GM12878 (cell line): ENCODE measurements at regions not wholly inside any gene's neighbourhood (a gene's known extent, or its start where the extent isn't known, plus 50 kb on each side); places are given as distances from the start of the nearest gene placed in this dataset.

Source experiments
- ATAC-seq: fragments of 200-7000 bp; cut with Tn5 transposase; 3 replicates; pipeline ENCODE4 v1.9.1; 2020; ENCODE audit warnings: mild to moderate bottlenecking, moderate library complexity
- BruUV-seq: library from RNA; stranded (reverse); fragments of 400-500 nt; replicated peaks from 2 replicates; lab custom pipeline; 2021; lab: Mats Ljungman, UMichigan
- CTCF ChIA-PET: fragments of 300-600 bp; sonication (Branson Sonifier 250); formaldehyde crosslinking; extraction: SDS; loops from one replicate; lab custom pipeline; 2021; ENCODE audit warnings: inconsistent platforms; lab: Yijun Ruan, JAX
- POLR2A ChIA-PET: fragments of 350-600 bp; formaldehyde crosslinking; extraction: SDS; loops from one replicate; lab custom pipeline; 2021; ENCODE audit warnings: inconsistent platforms; lab: Charles Lee
- RAD21 ChIA-PET: fragments of 300-600 bp; sonication (Branson Sonifier 250); formaldehyde crosslinking; loops from one replicate; lab custom pipeline; 2023; ENCODE audit warnings: antibody characterized with exemption; ENCODE audit not compliant: unreplicated experiment; lab: Charles Lee
- SMC1A ChIA-PET: fragments of 300-600 bp; sonication (Branson Sonifier 250); formaldehyde crosslinking; loops from one replicate; lab custom pipeline; 2023; ENCODE audit not compliant: unreplicated experiment, uncharacterized antibody; lab: Charles Lee
- DNase-seq: peaks from one replicate; pipeline ENCODE4 v3.0.0-alpha.2; 2011; ENCODE audit warnings: low read depth, low spot score
- FAIRE-seq: peaks from 3 replicates; lab custom pipeline; 2011; peaks lifted over from hg19 to GRCh38; lab: Jason Lieb, UNC
- H2AFZ ChIP-seq: 2 replicates; pipeline ENCODE4 v1.6.0; 2011; ENCODE audit warnings: low read depth, low read length, control low read depth; ENCODE audit not compliant: control insufficient read depth
- H3K27ac ChIP-seq: 2 replicates; pipeline ENCODE4 v1.5.1; 2011; ENCODE audit warnings: control low read depth; ENCODE audit not compliant: control insufficient read depth, insufficient read depth
- H3K27me3 ChIP-seq, 2 experiments: replicated peaks in 1 of 2; 2 replicates each; pipeline versions ENCODE4 v1.6.0 to v1.6.1; 2011; ENCODE audit warnings: low read length in 1 of 2; ENCODE audit not compliant: control insufficient read depth in 2 of 2, insufficient read depth in 2 of 2
- H3K36me3 ChIP-seq, 2 experiments: 2 replicates each; pipeline ENCODE4 v1.5.1; 2011; ENCODE audit warnings: low read length in 1 of 2; ENCODE audit not compliant: control insufficient read depth in 2 of 2, insufficient read depth in 2 of 2
- H3K4me1 ChIP-seq: 2 replicates; pipeline ENCODE4 v1.6.1; 2011; ENCODE audit warnings: mild to moderate bottlenecking, low read length, moderate library complexity, mixed read lengths; ENCODE audit not compliant: control insufficient read depth, insufficient read depth
- H3K4me2 ChIP-seq: 2 replicates; pipeline ENCODE4 v1.6.0; 2011; ENCODE audit warnings: control low read depth; ENCODE audit not compliant: control insufficient read depth, insufficient read depth
- H3K4me3 ChIP-seq: fragments of 200-600 bp; sonication (generic); 2 replicates; pipeline ENCODE4 v1.5.1; 2016
- H3K79me2 ChIP-seq: 2 replicates; pipeline ENCODE4 v1.6.0; 2011; ENCODE audit warnings: low read length; ENCODE audit not compliant: control insufficient read depth, insufficient read depth
- H3K9ac ChIP-seq: 2 replicates; pipeline ENCODE4 v1.8.0; 2011; ENCODE audit warnings: low read length, control low read depth, mixed read lengths; ENCODE audit not compliant: control insufficient read depth, insufficient read depth
- H3K9me3 ChIP-seq: replicated peaks from 3 replicates; pipeline ENCODE4 v1.5.1; 2011; ENCODE audit warnings: mild to moderate bottlenecking, low read length; ENCODE audit not compliant: control insufficient read depth, insufficient read depth
- H4K20me1 ChIP-seq: 2 replicates; pipeline ENCODE4 v1.6.0; 2011; ENCODE audit not compliant: control insufficient read depth, insufficient read depth
- ASH2L ChIP-seq: fragments of 300-600, 200-600 bp; sonication (generic); IDR thresholded peaks from 2 replicates; pipeline ENCODE4 v1.6.1; 2017; ENCODE audit warnings: low read depth, mild to moderate bottlenecking, borderline replicate concordance
- BHLHE40 ChIP-seq, 2 experiments: fragments of 450-650 bp in 1 of 2; IDR thresholded peaks; 2 replicates each; pipeline ENCODE4 v1.6.1; 2011 to 2017; ENCODE audit warnings: low read depth in 2 of 2, borderline replicate concordance in 1 of 2, improper control_type of control experiment in 1 of 2, low read length in 1 of 2, mild to moderate bottlenecking in 1 of 2
- BMI1 ChIP-seq: fragments of 450-650 bp; IDR thresholded peaks from 2 replicates; pipeline ENCODE4 v1.6.1; 2016; ENCODE audit warnings: mild to moderate bottlenecking, moderate library complexity, borderline replicate concordance
- BRCA1 ChIP-seq: IDR thresholded peaks from 2 replicates; pipeline ENCODE4 v1.6.1; 2011; ENCODE audit warnings: low read depth, low read length, improper control_type of control experiment
- CHD1 ChIP-seq: IDR thresholded peaks from 2 replicates; pipeline ENCODE4 v1.6.1; 2012; ENCODE audit warnings: low read depth, low read length, improper control_type of control experiment
- CREM ChIP-seq: IDR thresholded peaks from 2 replicates; pipeline ENCODE4 v1.6.1; 2014; ENCODE audit warnings: antibody characterized with exemption, low read depth
- MYC ChIP-seq: IDR thresholded peaks from 2 replicates; pipeline ENCODE4 v1.6.1; 2011; ENCODE audit warnings: mild to moderate bottlenecking, low read length, moderate library complexity, inconsistent platforms; ENCODE audit not compliant: insufficient read depth, insufficient replicate concordance, insufficient read length, severe bottlenecking
- NFYA ChIP-seq: IDR thresholded peaks from 2 replicates; pipeline ENCODE4 v1.6.1; 2011; ENCODE audit warnings: low read depth, mild to moderate bottlenecking, low read length, improper control_type of control experiment, borderline replicate concordance
- NRF1 ChIP-seq: conservative IDR thresholded peaks from 2 replicates; pipeline ENCODE4 v1.6.1; 2011; ENCODE audit warnings: mild to moderate bottlenecking, low read depth, low read length, improper control_type of control experiment
- RBBP5 ChIP-seq: fragments of 200-600 bp; sonication (generic); conservative IDR thresholded peaks from 2 replicates; pipeline ENCODE4 v1.6.1; 2016
- RUNX3 ChIP-seq: IDR thresholded peaks from 2 replicates; pipeline ENCODE4 v1.6.1; 2012; ENCODE audit warnings: low read length, inconsistent platforms
- WGBS: methylation state at CpG from one replicate; pipeline ENCODE4 v1.1.6; 2016; ENCODE audit warnings: low lambda C conversion rate; ENCODE audit not compliant: insufficient replicate concordance, insufficient coverage; ENCODE audit errors: missing lambda C conversion rate; 5-methylcytosine and 5-hydroxymethylcytosine counted together
- in situ Hi-C: fragments of 300-500 bp; cut with MboI; formaldehyde crosslinking; loops from 9 replicates; pipeline ENCODE4 v1.14.3; 2018; ENCODE audit warnings: mixed read lengths
- intact Hi-C: fragments of 100-400 bp; cut with micrococcal nuclease; formaldehyde crosslinking; loops from one replicate; pipeline ENCODE4 v1.14.2; 2022; ENCODE audit not compliant: unreplicated experiment
- TF ChIP-seq, protein P1 (sequence below): fragments of 450-650 bp; IDR thresholded peaks from 2 replicates; pipeline ENCODE4 v1.6.1; 2017; ENCODE audit warnings: mild to moderate bottlenecking
- TF ChIP-seq, protein P2 (sequence below): IDR thresholded peaks from 2 replicates; pipeline ENCODE4 v1.6.1; 2012; ENCODE audit warnings: mild to moderate bottlenecking, low read depth, low read length

DNA sequence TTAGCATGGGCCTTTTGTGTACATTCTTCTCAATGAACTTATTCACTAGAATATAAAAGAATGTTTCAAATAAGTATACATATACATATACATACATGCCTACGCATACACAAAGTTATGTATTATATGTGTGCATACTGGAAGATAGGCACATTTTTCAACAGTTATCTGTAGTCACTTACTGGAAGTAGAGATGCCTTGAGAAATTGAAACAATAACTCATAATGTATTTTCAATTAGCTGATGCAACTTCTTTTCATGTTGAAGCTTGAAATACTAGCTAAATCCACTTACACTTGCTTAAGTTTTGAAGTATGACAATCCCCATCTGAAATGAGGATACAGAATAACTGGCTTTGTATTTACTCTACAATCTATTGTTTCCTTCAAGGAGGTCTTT, 469.0 kb upstream of the PTGER4 start:
- ATAC-seq (no peak), FAIRE-seq (no peak), DNase-seq (no peak)
- H2AFZ ChIP-seq, result no peak overlapping the region
- H3K36me3 ChIP-seq, result no peaks in the 10 kb centered on the region
- no peak for TF ChIP-seq ASH2L
- no peaks in the 10 kb centered on the region for H3K9me3 ChIP-seq
- POLR2A ChIA-PET, result no interaction called here
- H3K27ac ChIP-seq, result no peak overlapping the region
- no peaks in the 10 kb centered on the region for H3K79me2 ChIP-seq
- CTCF ChIA-PET, result no interaction called here
- intact Hi-C loops, result no loop called here
- no peak overlapping the region for H3K4me2 ChIP-seq
- BruUV-seq, result no TSS peak
- SMC1A ChIA-PET, result interaction anchor here (0.7 kb wide), 1 partner anchor 45 kb away, joined by 3 read pairs; no protein-coding TSS in a partner anchor
- no peak overlapping the region for H3K9ac ChIP-seq
- WGBS, result 100% methylated on average over 1 of the region's 1 CpG
- no peaks in the 10 kb centered on the region for H4K20me1 ChIP-seq
- H3K4me1 ChIP-seq, result no peaks in the 10 kb centered on the region
- RAD21 ChIA-PET, result no interaction called here
- no peak overlapping the region for H3K4me3 ChIP-seq
- in situ Hi-C loops, result no loop called here
- no peaks in the 10 kb centered on the region for H3K27me3 ChIP-seq

GRCh38 chr5:40206030-40206429, 473.7 kb upstream of the PTGER4 start:
- Histone ChIP-seq H3K36me3 (no peaks in the 10 kb centered on the region), H3K27ac (no peak overlapping the region), H3K79me2 (no peaks in the 10 kb centered on the region), H3K27me3 (no peaks in the 10 kb centered on the region), H3K4me3 (no peak overlapping the region), H3K9ac (no peak overlapping the region), H3K4me2 (no peak overlapping the region), H3K9me3 (no peaks in the 10 kb centered on the region), H4K20me1 (no peaks in the 10 kb centered on the region), H3K4me1 (no peaks in the 10 kb centered on the region), H2AFZ (no peak overlapping the region)
- FAIRE-seq, result no peak
- BruUV-seq, result no TSS peak
- in situ Hi-C loops (no loop called here), intact Hi-C loops (no loop called here)
- no peak for DNase-seq
- WGBS, result 33% methylated on average over 2 of the region's 2 CpGs
- ChIA-PET SMC1A (interaction anchor here (1.5 kb wide), 1 partner anchor 10 kb away, joined by 4 read pairs; no protein-coding TSS in a partner anchor), POLR2A (no interaction called here), CTCF (interaction anchor here (1.4 kb wide), 1 partner anchor 10 kb away, joined by 3 read pairs; no protein-coding TSS in a partner anchor), RAD21 (no interaction called here)
- ATAC-seq, result no peak
- TF ChIP-seq CREM, result no peak
- TF ChIP-seq, protein P1, sequence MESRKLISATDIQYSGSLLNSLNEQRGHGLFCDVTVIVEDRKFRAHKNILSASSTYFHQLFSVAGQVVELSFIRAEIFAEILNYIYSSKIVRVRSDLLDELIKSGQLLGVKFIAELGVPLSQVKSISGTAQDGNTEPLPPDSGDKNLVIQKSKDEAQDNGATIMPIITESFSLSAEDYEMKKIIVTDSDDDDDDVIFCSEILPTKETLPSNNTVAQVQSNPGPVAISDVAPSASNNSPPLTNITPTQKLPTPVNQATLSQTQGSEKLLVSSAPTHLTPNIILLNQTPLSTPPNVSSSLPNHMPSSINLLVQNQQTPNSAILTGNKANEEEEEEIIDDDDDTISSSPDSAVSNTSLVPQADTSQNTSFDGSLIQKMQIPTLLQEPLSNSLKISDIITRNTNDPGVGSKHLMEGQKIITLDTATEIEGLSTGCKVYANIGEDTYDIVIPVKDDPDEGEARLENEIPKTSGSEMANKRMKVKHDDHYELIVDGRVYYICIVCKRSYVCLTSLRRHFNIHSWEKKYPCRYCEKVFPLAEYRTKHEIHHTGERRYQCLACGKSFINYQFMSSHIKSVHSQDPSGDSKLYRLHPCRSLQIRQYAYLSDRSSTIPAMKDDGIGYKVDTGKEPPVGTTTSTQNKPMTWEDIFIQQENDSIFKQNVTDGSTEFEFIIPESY, result no peak
- no peak for TF ChIP-seq BHLHE40 (IDR thresholded peaks at IDR 0.05; ENCODE audit: borderline replicate concordance in 1 of 2, low read depth in 2 of 2, low read length in 1 of 2)
- TF ChIP-seq CHD1, result no peak
- TF ChIP-seq NFYA, result no peak
- no peak for TF ChIP-seq BMI1
- TF ChIP-seq, protein P2, sequence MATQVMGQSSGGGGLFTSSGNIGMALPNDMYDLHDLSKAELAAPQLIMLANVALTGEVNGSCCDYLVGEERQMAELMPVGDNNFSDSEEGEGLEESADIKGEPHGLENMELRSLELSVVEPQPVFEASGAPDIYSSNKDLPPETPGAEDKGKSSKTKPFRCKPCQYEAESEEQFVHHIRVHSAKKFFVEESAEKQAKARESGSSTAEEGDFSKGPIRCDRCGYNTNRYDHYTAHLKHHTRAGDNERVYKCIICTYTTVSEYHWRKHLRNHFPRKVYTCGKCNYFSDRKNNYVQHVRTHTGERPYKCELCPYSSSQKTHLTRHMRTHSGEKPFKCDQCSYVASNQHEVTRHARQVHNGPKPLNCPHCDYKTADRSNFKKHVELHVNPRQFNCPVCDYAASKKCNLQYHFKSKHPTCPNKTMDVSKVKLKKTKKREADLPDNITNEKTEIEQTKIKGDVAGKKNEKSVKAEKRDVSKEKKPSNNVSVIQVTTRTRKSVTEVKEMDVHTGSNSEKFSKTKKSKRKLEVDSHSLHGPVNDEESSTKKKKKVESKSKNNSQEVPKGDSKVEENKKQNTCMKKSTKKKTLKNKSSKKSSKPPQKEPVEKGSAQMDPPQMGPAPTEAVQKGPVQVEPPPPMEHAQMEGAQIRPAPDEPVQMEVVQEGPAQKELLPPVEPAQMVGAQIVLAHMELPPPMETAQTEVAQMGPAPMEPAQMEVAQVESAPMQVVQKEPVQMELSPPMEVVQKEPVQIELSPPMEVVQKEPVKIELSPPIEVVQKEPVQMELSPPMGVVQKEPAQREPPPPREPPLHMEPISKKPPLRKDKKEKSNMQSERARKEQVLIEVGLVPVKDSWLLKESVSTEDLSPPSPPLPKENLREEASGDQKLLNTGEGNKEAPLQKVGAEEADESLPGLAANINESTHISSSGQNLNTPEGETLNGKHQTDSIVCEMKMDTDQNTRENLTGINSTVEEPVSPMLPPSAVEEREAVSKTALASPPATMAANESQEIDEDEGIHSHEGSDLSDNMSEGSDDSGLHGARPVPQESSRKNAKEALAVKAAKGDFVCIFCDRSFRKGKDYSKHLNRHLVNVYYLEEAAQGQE, result no peak
- TF ChIP-seq BRCA1, result no peak
- TF ChIP-seq RUNX3, result no peak
- TF ChIP-seq NRF1, result no peak
- no peak for TF ChIP-seq MYC
- no peak for TF ChIP-seq RBBP5
